ENCODE measurements at regions not wholly inside any gene's neighbourhood (a gene's known extent, or its start where the extent isn't known, plus 50 kb on each side); places are given as distances from the start of the nearest gene placed in this dataset.

DNA sequence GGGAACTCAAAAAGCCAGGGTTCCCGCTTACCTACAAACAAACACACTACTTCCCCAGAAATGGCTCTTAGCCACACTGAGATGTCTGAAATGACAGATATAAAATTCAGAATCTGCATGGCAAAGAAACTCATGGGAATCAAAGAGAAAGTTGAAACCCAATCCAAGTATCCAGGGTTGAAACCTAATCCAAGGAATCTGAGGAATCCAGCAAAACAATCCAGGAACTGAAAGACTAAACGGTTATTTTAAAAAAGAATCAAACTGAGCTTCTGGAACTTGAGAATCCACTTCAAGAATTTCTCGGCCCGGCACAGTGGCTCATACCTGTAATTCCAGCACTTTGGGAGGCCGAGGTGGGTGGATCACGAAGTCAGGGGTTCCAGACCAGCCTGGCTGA, 568.8 kb downstream of the POM121L12 start:
- TF ChIP-seq, protein P1, sequence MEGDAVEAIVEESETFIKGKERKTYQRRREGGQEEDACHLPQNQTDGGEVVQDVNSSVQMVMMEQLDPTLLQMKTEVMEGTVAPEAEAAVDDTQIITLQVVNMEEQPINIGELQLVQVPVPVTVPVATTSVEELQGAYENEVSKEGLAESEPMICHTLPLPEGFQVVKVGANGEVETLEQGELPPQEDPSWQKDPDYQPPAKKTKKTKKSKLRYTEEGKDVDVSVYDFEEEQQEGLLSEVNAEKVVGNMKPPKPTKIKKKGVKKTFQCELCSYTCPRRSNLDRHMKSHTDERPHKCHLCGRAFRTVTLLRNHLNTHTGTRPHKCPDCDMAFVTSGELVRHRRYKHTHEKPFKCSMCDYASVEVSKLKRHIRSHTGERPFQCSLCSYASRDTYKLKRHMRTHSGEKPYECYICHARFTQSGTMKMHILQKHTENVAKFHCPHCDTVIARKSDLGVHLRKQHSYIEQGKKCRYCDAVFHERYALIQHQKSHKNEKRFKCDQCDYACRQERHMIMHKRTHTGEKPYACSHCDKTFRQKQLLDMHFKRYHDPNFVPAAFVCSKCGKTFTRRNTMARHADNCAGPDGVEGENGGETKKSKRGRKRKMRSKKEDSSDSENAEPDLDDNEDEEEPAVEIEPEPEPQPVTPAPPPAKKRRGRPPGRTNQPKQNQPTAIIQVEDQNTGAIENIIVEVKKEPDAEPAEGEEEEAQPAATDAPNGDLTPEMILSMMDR (IDR thresholded peaks at IDR 0.05; ENCODE audit: low read depth, low read length, poor library complexity, severe bottlenecking), result no peak
- no peak for TF ChIP-seq EZH2phosphoT487 (IDR thresholded peaks at IDR 0.05; ENCODE audit: borderline replicate concordance, low read length)

Measured in DOHH2 (cell line).